GM12878 (cell line): ENCODE measurements at regions not wholly inside any gene's neighbourhood (a gene's known extent, or its start where the extent isn't known, plus 50 kb on each side); places are given as distances from the start of the nearest gene placed in this dataset.

Experiments used
- ATAC-seq: fragments of 200-7000 bp; cut with Tn5 transposase; 3 replicates; pipeline ENCODE4 v1.9.1; 2020; ENCODE audit warnings: mild to moderate bottlenecking, moderate library complexity
- BruUV-seq: library from RNA; stranded (reverse); fragments of 400-500 nt; replicated peaks from 2 replicates; lab custom pipeline; 2021; lab: Mats Ljungman, UMichigan
- CTCF ChIA-PET: fragments of 300-600 bp; sonication (Branson Sonifier 250); formaldehyde crosslinking; extraction: SDS; loops from one replicate; lab custom pipeline; 2021; ENCODE audit warnings: inconsistent platforms; lab: Yijun Ruan, JAX
- POLR2A ChIA-PET: fragments of 350-600 bp; formaldehyde crosslinking; extraction: SDS; loops from one replicate; lab custom pipeline; 2021; ENCODE audit warnings: inconsistent platforms; lab: Charles Lee
- RAD21 ChIA-PET: fragments of 300-600 bp; sonication (Branson Sonifier 250); formaldehyde crosslinking; loops from one replicate; lab custom pipeline; 2023; ENCODE audit warnings: antibody characterized with exemption; ENCODE audit not compliant: unreplicated experiment; lab: Charles Lee
- SMC1A ChIA-PET: fragments of 300-600 bp; sonication (Branson Sonifier 250); formaldehyde crosslinking; loops from one replicate; lab custom pipeline; 2023; ENCODE audit not compliant: unreplicated experiment, uncharacterized antibody; lab: Charles Lee
- DNase-seq: peaks from one replicate; pipeline ENCODE4 v3.0.0-alpha.2; 2011; ENCODE audit warnings: low read depth, low spot score
- FAIRE-seq: peaks from 3 replicates; lab custom pipeline; 2011; peaks lifted over from hg19 to GRCh38; lab: Jason Lieb, UNC
- H2AFZ ChIP-seq: 2 replicates; pipeline ENCODE4 v1.6.0; 2011; ENCODE audit warnings: low read depth, low read length, control low read depth; ENCODE audit not compliant: control insufficient read depth
- H3K27ac ChIP-seq: 2 replicates; pipeline ENCODE4 v1.5.1; 2011; ENCODE audit warnings: control low read depth; ENCODE audit not compliant: control insufficient read depth, insufficient read depth
- H3K27me3 ChIP-seq, 2 experiments: replicated peaks in 1 of 2; 2 replicates each; pipeline versions ENCODE4 v1.6.0 to v1.6.1; 2011; ENCODE audit warnings: low read length in 1 of 2; ENCODE audit not compliant: control insufficient read depth in 2 of 2, insufficient read depth in 2 of 2
- H3K36me3 ChIP-seq, 2 experiments: 2 replicates each; pipeline ENCODE4 v1.5.1; 2011; ENCODE audit warnings: low read length in 1 of 2; ENCODE audit not compliant: control insufficient read depth in 2 of 2, insufficient read depth in 2 of 2
- H3K4me1 ChIP-seq: 2 replicates; pipeline ENCODE4 v1.6.1; 2011; ENCODE audit warnings: mild to moderate bottlenecking, low read length, moderate library complexity, mixed read lengths; ENCODE audit not compliant: control insufficient read depth, insufficient read depth
- H3K4me2 ChIP-seq: 2 replicates; pipeline ENCODE4 v1.6.0; 2011; ENCODE audit warnings: control low read depth; ENCODE audit not compliant: control insufficient read depth, insufficient read depth
- H3K4me3 ChIP-seq: fragments of 200-600 bp; sonication (generic); 2 replicates; pipeline ENCODE4 v1.5.1; 2016
- H3K79me2 ChIP-seq: 2 replicates; pipeline ENCODE4 v1.6.0; 2011; ENCODE audit warnings: low read length; ENCODE audit not compliant: control insufficient read depth, insufficient read depth
- H3K9ac ChIP-seq: 2 replicates; pipeline ENCODE4 v1.8.0; 2011; ENCODE audit warnings: low read length, control low read depth, mixed read lengths; ENCODE audit not compliant: control insufficient read depth, insufficient read depth
- H3K9me3 ChIP-seq: replicated peaks from 3 replicates; pipeline ENCODE4 v1.5.1; 2011; ENCODE audit warnings: mild to moderate bottlenecking, low read length; ENCODE audit not compliant: control insufficient read depth, insufficient read depth
- H4K20me1 ChIP-seq: 2 replicates; pipeline ENCODE4 v1.6.0; 2011; ENCODE audit not compliant: control insufficient read depth, insufficient read depth
- EP300 ChIP-seq, 2 experiments: fragments of 150-350 bp in 1 of 2; IDR thresholded peaks; 2 replicates each; pipeline ENCODE4 v1.6.1; 2011 to 2012; ENCODE audit warnings: low read depth in 2 of 2, low read length in 2 of 2, borderline replicate concordance in 1 of 2, improper control_type of control experiment in 1 of 2, inconsistent platforms in 1 of 2; ENCODE audit not compliant: control insufficient read depth in 1 of 2
- REST ChIP-seq: IDR thresholded peaks from 2 replicates; pipeline ENCODE4 v1.6.1; 2012; ENCODE audit warnings: mild to moderate bottlenecking, low read depth, low read length
- WGBS: methylation state at CpG from one replicate; pipeline ENCODE4 v1.1.6; 2016; ENCODE audit warnings: low lambda C conversion rate; ENCODE audit not compliant: insufficient replicate concordance, insufficient coverage; ENCODE audit errors: missing lambda C conversion rate; 5-methylcytosine and 5-hydroxymethylcytosine counted together
- in situ Hi-C: fragments of 300-500 bp; cut with MboI; formaldehyde crosslinking; loops from 9 replicates; pipeline ENCODE4 v1.14.3; 2018; ENCODE audit warnings: mixed read lengths
- intact Hi-C: fragments of 100-400 bp; cut with micrococcal nuclease; formaldehyde crosslinking; loops from one replicate; pipeline ENCODE4 v1.14.2; 2022; ENCODE audit not compliant: unreplicated experiment
- TF ChIP-seq, protein P1 (sequence below): fragments of 450-650 bp; IDR thresholded peaks from 2 replicates; pipeline ENCODE4 v1.6.1; 2017; ENCODE audit warnings: mild to moderate bottlenecking, moderate library complexity

DNA sequence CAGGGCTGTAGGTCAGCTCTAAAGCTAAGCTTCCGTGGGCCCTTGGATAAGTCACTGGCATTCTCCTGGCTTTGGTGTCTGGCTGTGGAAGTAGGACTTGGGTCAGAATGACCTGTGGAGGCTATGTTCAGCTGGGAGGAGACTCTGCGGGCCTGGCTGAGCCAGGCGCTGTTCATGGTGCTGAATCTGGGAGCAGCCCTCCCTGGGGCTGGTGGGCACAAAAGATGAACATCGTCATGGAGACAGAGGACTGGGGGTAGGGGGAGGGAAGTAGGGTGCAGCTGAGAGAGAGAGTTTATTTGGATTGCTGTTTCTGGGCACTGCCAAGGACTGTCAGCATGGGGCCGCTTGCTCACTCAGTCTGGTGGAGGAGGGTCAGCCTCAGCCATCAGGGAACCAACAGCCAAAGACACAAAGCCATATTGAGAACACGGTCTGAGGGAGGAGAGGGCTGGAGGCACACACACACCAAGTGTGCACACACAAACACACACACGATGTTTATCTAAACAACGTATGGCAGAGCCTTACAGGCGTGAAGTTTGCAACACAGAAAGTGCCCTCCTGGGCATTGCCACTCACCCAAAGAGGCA, 120.7 kb upstream of the LINGO1 start:
- in situ Hi-C loops = no loop called here
- Histone ChIP-seq H3K4me2 (no peak overlapping the region), H3K4me1 (no peaks in the 10 kb centered on the region), H3K9me3 (no peaks in the 10 kb centered on the region), H3K9ac (no peak overlapping the region), H3K27me3 (no peaks in the 10 kb centered on the region; a peak in 1 of 4 replicates), H4K20me1 (no peaks in the 10 kb centered on the region), H3K36me3 (no peaks in the 10 kb centered on the region), H3K4me3 (no peak overlapping the region), H3K27ac (no peak overlapping the region), H2AFZ (no peak overlapping the region), H3K79me2 (no peaks in the 10 kb centered on the region)
- SMC1A ChIA-PET = interaction anchor here (0.6 kb wide), 1 partner anchor 118 kb away, joined by 3 read pairs; no protein-coding TSS in a partner anchor
- 19% methylated on average over 9 of the region's 9 CpGs for WGBS
- intact Hi-C loops = no loop called here
- no peak for DNase-seq
- RAD21 ChIA-PET = no interaction called here
- FAIRE-seq = no peak
- POLR2A ChIA-PET = no interaction called here
- TF ChIP-seq EP300 (IDR thresholded peaks at IDR 0.05; ENCODE audit: borderline replicate concordance in 1 of 2, control insufficient read depth in 1 of 2, low read depth in 2 of 2, low read length in 2 of 2) = no peak
- TF ChIP-seq REST = peak; percentile 81
- TF ChIP-seq, protein P1, sequence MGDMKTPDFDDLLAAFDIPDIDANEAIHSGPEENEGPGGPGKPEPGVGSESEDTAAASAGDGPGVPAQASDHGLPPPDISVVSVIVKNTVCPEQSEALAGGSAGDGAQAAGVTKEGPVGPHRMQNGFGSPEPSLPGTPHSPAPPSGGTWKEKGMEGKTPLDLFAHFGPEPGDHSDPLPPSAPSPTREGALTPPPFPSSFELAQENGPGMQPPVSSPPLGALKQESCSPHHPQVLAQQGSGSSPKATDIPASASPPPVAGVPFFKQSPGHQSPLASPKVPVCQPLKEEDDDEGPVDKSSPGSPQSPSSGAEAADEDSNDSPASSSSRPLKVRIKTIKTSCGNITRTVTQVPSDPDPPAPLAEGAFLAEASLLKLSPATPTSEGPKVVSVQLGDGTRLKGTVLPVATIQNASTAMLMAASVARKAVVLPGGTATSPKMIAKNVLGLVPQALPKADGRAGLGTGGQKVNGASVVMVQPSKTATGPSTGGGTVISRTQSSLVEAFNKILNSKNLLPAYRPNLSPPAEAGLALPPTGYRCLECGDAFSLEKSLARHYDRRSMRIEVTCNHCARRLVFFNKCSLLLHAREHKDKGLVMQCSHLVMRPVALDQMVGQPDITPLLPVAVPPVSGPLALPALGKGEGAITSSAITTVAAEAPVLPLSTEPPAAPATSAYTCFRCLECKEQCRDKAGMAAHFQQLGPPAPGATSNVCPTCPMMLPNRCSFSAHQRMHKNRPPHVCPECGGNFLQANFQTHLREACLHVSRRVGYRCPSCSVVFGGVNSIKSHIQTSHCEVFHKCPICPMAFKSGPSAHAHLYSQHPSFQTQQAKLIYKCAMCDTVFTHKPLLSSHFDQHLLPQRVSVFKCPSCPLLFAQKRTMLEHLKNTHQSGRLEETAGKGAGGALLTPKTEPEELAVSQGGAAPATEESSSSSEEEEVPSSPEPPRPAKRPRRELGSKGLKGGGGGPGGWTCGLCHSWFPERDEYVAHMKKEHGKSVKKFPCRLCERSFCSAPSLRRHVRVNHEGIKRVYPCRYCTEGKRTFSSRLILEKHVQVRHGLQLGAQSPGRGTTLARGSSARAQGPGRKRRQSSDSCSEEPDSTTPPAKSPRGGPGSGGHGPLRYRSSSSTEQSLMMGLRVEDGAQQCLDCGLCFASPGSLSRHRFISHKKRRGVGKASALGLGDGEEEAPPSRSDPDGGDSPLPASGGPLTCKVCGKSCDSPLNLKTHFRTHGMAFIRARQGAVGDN = no peak
- ATAC-seq = peak; percentile 42; the same call in 2 of the 3 replicates
- CTCF ChIA-PET = no interaction called here
- no TSS peak for BruUV-seq
